ENCODE measurements at regions not wholly inside any gene's neighbourhood (a gene's known extent, or its start where the extent isn't known, plus 50 kb on each side); places are given as distances from the start of the nearest gene placed in this dataset.

- TF ChIP-seq, protein P1, sequence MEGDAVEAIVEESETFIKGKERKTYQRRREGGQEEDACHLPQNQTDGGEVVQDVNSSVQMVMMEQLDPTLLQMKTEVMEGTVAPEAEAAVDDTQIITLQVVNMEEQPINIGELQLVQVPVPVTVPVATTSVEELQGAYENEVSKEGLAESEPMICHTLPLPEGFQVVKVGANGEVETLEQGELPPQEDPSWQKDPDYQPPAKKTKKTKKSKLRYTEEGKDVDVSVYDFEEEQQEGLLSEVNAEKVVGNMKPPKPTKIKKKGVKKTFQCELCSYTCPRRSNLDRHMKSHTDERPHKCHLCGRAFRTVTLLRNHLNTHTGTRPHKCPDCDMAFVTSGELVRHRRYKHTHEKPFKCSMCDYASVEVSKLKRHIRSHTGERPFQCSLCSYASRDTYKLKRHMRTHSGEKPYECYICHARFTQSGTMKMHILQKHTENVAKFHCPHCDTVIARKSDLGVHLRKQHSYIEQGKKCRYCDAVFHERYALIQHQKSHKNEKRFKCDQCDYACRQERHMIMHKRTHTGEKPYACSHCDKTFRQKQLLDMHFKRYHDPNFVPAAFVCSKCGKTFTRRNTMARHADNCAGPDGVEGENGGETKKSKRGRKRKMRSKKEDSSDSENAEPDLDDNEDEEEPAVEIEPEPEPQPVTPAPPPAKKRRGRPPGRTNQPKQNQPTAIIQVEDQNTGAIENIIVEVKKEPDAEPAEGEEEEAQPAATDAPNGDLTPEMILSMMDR (IDR thresholded peaks at IDR 0.05), result no peak
Measured at GRCh38 chr6:137978252-137978896, 111.3 kb downstream of the TNFAIP3 start.

DNA sequence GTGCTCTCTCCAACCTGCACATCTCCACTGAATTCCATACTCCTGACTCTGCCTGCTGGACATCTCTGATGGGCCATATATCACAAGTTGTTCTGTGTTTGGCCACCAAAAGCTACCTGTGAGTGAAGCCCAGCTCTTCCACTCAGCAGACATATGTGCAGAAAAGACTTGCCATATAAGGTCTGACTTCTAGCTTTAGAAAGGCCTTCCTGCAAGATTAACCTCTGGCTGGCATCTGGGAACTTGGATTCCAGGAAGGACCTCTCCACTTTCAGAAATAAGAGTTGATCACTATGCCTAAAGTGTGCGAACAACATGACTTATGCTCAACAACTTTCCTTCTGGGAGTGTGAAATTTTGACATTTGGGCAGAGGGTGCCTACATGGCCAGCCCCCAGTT is 113.7 kb downstream of the TNFAIP3 start:
- TF ChIP-seq, protein P1 (IDR thresholded peaks at IDR 0.05), result no peak

- TF ChIP-seq, protein P1 (IDR thresholded peaks at IDR 0.05), result no peak
Measured at GRCh38 chr6:137981758-137982157, 114.7 kb downstream of the TNFAIP3 start.

GRCh38 chr6:137982418-137983189 is 115.5 kb downstream of the TNFAIP3 start:
- TF ChIP-seq, protein P1 (IDR thresholded peaks at IDR 0.05), result no peak

DNA sequence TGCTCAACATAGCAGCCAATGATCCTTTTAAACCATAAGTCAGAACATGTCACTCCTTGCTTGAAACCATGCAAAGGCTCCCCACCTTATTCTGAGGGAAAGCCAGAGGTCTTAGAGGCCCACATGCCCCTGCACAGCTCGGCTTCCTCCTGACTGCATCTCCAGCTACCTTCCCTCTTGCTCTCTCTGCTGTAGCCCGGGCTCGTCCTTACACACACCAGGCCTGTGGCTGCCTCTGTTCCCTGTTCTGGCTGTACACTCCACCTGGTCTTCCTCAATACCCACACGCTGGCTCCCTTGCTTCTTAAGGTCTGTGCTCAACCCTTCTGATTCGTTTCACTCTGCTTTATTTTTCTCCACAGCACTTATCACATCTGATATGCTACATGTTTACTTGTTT is 116.2 kb downstream of the TNFAIP3 start:
- TF ChIP-seq, protein P1 (IDR thresholded peaks at IDR 0.05), result no peak

- TF ChIP-seq, protein P1 (IDR thresholded peaks at IDR 0.05), result no peak
Measured at GRCh38 chr6:137989664-137990063, 117.6 kb downstream of the PERP start.

DNA sequence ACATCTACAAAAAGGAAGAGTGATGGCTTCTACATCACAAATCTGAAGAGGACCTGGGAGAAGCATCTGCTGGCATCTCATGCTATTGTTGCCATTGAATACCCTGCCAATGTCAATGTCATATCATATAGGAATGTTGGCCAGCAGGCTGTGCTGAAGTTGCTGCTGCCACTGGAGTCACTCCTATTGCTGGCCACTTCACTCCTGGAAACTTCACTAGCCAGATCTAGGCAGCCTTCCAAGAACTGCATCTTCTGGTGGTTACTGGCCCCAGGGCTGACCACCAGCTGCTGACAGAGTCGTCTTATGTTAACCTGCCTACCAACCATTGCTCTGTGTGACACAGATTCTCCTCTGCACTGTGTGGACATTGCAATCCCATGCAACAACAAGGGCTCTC is 111.8 kb downstream of the PERP start:
- TF ChIP-seq, protein P1 (IDR thresholded peaks at IDR 0.05), result no peak

All from LNCAP (cell line).